GM23248 (cell line): ENCODE measurements at regions not wholly inside any gene's neighbourhood (a gene's known extent, or its start where the extent isn't known, plus 50 kb on each side); places are given as distances from the start of the nearest gene placed in this dataset.

Experiments
- DNase-seq: peaks from one replicate; pipeline ENCODE4 v3.0.0-alpha.2; 2015
- H2AFZ ChIP-seq: fragments of 200-600 bp; sonication (generic); 2 replicates; pipeline ENCODE4 v1.6.1; 2016; ENCODE audit warnings: antibody characterized with exemption
- H3F3A ChIP-seq: fragments of 200-600 bp; sonication (generic); 2 replicates; pipeline ENCODE4 v1.6.1; 2016; ENCODE audit warnings: mild to moderate bottlenecking, antibody characterized with exemption, mixed run types; ENCODE audit not compliant: insufficient read depth
- H3K27ac ChIP-seq: fragments of 200-600 bp; sonication (generic); 2 replicates; pipeline ENCODE4 v1.5.1; 2016; ENCODE audit warnings: mild to moderate bottlenecking
- H3K27me3 ChIP-seq: fragments of 200-600 bp; sonication (generic); replicated peaks from 2 replicates; pipeline ENCODE4 v1.6.1; 2016; ENCODE audit warnings: mild to moderate bottlenecking; ENCODE audit not compliant: insufficient read depth
- H3K36me3 ChIP-seq: fragments of 200-600 bp; sonication (generic); 2 replicates; pipeline ENCODE4 v1.6.1; 2016; ENCODE audit warnings: low read depth, mild to moderate bottlenecking
- H3K4me1 ChIP-seq: fragments of 200-600 bp; sonication (generic); 2 replicates; pipeline ENCODE4 v1.6.1; 2016; ENCODE audit warnings: mild to moderate bottlenecking; ENCODE audit not compliant: insufficient read depth
- H3K4me2 ChIP-seq: fragments of 200-600 bp; sonication (generic); one replicate; pipeline ENCODE4 v1.6.1; 2016; ENCODE audit warnings: mild to moderate bottlenecking; ENCODE audit not compliant: unreplicated experiment
- H3K4me3 ChIP-seq: fragments of 200-600 bp; sonication (generic); 2 replicates; pipeline ENCODE4 v1.5.1; 2016; ENCODE audit warnings: mild to moderate bottlenecking
- H3K79me2 ChIP-seq: fragments of 200-600 bp; sonication (generic); 2 replicates; pipeline ENCODE4 v1.6.1; 2016; ENCODE audit warnings: mild to moderate bottlenecking; ENCODE audit not compliant: insufficient read depth
- H3K9ac ChIP-seq: fragments of 200-600 bp; sonication (generic); 2 replicates; pipeline ENCODE4 v1.6.1; 2016; ENCODE audit warnings: mild to moderate bottlenecking
- H3K9me2 ChIP-seq: fragments of 200-600 bp; sonication (generic); 2 replicates; pipeline ENCODE4 v1.6.1; 2016; ENCODE audit warnings: mixed run types, mild to moderate bottlenecking, moderate library complexity; ENCODE audit not compliant: insufficient read depth
- H3K9me3 ChIP-seq: fragments of 200-600 bp; sonication (generic); one replicate; pipeline ENCODE4 v1.6.1; 2017; ENCODE audit warnings: low read depth
- H4K20me1 ChIP-seq: fragments of 200-600 bp; sonication (generic); 2 replicates; pipeline ENCODE4 v1.6.0; 2016; ENCODE audit not compliant: insufficient read depth
- EZH2 ChIP-seq: fragments of 200-600 bp; sonication (generic); IDR thresholded peaks from 2 replicates; pipeline ENCODE4 v1.6.1; 2018; ENCODE audit warnings: antibody characterized with exemption, mild to moderate bottlenecking; ENCODE audit not compliant: insufficient read depth, poor library complexity, severe bottlenecking
- EZH2phosphoT487 ChIP-seq: fragments of 200-600 bp; sonication (generic); IDR thresholded peaks from 2 replicates; pipeline ENCODE4 v1.6.1; 2018; ENCODE audit warnings: antibody characterized with exemption, moderate library complexity, mild to moderate bottlenecking, low read depth; ENCODE audit not compliant: insufficient read depth
- WGBS, 2 experiments: methylation state at CpG; one replicate each; pipeline ENCODE4 v1.1.6; 2015 to 2017; ENCODE audit warnings: low lambda C conversion rate in 2 of 2, low coverage in 1 of 2; ENCODE audit errors: missing lambda C conversion rate in 2 of 2; 5-methylcytosine and 5-hydroxymethylcytosine counted together
- in situ Hi-C: fragments of 300-500 bp; cut with MboI; formaldehyde crosslinking; loops from 2 replicates; pipeline ENCODE4 v1.15.0; 2020

DNA sequence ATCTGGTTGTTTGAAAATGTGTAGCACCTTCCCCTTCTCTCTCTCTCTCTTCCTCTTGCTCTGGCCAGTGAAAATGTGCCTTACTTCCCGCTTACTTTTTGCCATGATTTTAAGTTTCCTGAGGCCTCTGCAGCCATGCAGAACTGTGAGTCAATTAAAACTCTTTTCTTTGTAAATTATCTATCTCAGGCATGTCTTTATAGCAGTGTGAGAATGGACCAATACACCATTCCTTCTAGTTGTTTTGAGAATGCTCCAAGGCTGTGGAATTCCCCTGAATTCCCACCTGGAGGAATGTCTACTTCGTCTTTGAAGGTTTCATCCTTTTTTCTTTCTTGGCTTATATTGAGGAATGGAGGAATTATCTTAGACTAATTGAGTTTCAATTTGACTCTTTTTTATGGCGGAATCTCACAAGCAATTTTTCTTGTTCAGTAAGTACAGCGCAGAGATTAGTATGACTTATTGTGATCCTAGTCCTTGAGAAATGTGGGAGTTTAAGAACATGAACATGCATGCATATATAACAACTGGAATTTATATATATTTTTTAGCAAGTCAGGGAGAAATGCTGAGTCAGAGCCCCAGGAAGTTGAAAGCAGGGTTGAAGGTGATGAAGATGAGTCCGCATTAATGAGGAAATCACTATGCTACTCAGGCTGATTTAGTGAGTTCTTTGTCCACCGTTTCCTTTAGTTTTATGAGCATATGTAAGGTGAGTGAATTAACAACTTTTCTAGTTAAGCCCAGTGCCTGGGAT lies 488.1 kb upstream of the ADAMTS16 start:
- no peaks in the 10 kb centered on the region for H3K27me3 ChIP-seq
- in situ Hi-C loops: no loop called here
- H3K4me1 ChIP-seq: no peaks in the 10 kb centered on the region
- DNase-seq: no peak
- H3K4me2 ChIP-seq: no peak overlapping the region
- no peaks in the 10 kb centered on the region for H3K79me2 ChIP-seq
- TF ChIP-seq EZH2phosphoT487: no peak
- no peak for TF ChIP-seq EZH2
- H3K9me2 ChIP-seq: no peaks in the 10 kb centered on the region
- 45 to 47% methylated on average over 6 of the region's 6 CpGs for WGBS, 2 experiments
- no peak overlapping the region for H2AFZ ChIP-seq
- no peaks in the 10 kb centered on the region for H4K20me1 ChIP-seq
- no peak overlapping the region for H3K4me3 ChIP-seq
- no peaks in the 10 kb centered on the region for H3K36me3 ChIP-seq
- H3K9ac ChIP-seq: no peak overlapping the region
- H3F3A ChIP-seq: no peaks in the 10 kb centered on the region
- H3K27ac ChIP-seq: no peak overlapping the region
- no peaks in the 10 kb centered on the region for H3K9me3 ChIP-seq

DNA sequence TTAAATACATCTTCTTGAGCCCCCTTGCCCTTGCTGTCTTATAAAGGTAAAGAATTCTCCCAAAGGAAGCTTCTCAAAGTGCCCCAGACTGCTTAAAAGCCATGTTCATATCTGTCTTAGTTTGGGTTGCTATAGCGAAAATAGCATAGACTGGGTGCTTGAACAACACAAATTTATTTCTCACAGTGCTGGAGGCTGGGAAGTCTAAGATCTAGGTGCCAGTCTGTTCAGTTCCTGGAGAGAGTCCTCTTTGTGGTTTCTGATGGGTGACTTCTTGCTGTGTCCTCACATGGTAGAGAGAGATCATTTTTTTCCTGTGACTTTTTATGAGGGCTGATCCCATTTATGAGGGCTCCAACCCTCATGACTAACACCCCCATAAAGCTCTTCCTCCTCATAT lies 486.7 kb upstream of the ADAMTS16 start:
- in situ Hi-C loops: no loop called here
- Histone ChIP-seq H3K9me2 (no peaks in the 10 kb centered on the region), H3K4me1 (no peaks in the 10 kb centered on the region), H3K9ac (no peak overlapping the region), H3F3A (no peaks in the 10 kb centered on the region), H3K27ac (no peak overlapping the region), H3K27me3 (no peaks in the 10 kb centered on the region), H2AFZ (no peak overlapping the region), H3K9me3 (no peaks in the 10 kb centered on the region), H3K36me3 (no peaks in the 10 kb centered on the region), H3K4me3 (no peak overlapping the region), H3K4me2 (no peak overlapping the region), H3K79me2 (no peaks in the 10 kb centered on the region), H4K20me1 (no peaks in the 10 kb centered on the region)
- TF ChIP-seq EZH2phosphoT487 (no peak), EZH2 (no peak)
- 35 to 48% methylated on average over 1 of the region's 1 CpG for WGBS, 2 experiments
- DNase-seq: no peak

DNA sequence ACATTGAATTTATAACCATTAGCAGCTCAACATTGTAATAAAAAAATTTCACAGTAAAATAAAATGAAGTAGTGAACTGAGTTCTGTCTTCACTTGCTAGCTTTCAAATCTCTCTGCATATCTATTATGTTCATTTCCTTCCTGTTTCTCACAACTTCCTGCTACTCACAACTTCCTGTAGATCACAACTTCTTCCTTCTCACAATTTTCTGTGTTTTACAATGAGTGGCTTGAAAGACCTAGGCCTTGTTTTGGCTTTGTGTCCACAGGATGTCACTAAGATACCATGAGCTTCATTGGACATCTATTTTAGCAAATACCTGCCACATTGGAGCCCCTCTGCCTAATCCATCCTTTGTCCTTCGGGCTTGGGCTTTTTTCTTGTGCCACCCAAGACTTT lies 480.3 kb upstream of the ADAMTS16 start:
- no peak overlapping the region for H3K9ac ChIP-seq
- H3K36me3 ChIP-seq: no peaks in the 10 kb centered on the region
- H3K9me3 ChIP-seq: no peaks in the 10 kb centered on the region
- no peaks in the 10 kb centered on the region for H3K4me1 ChIP-seq
- no peak overlapping the region for H3K27ac ChIP-seq
- no peaks in the 10 kb centered on the region for H3K27me3 ChIP-seq
- no peak overlapping the region for H3K4me2 ChIP-seq
- no peak overlapping the region for H3K4me3 ChIP-seq
- DNase-seq: no peak
- H3F3A ChIP-seq: no peaks in the 10 kb centered on the region
- in situ Hi-C loops: no loop called here
- TF ChIP-seq EZH2phosphoT487 (no peak), EZH2 (no peak)
- no peaks in the 10 kb centered on the region for H4K20me1 ChIP-seq
- 11 to 29% methylated on average over 1 of the region's 1 CpG for WGBS, 2 experiments
- H3K79me2 ChIP-seq: no peaks in the 10 kb centered on the region
- no peaks in the 10 kb centered on the region for H3K9me2 ChIP-seq
- H2AFZ ChIP-seq: no peak overlapping the region

DNA sequence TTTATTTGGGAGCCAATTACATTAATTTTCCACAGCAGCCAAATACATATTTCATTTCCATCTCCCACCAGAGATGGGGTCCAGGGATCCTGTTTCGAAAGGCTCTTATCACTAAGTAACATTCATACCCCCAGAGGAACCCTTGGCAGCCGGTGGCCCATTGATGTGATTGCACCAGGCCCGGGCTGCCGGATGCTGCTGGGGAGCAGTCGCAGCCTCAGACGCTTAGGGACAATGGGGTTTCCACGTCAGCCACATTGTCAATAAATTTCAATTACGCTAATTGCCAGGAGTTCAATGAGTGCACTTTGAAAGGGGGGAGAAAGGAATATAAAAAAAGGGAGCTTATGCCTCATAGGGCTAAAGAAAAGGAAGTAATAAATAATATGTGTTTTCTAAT lies 478.8 kb upstream of the ADAMTS16 start:
- H3K4me1 ChIP-seq: no peaks in the 10 kb centered on the region
- H3K9ac ChIP-seq: no peak overlapping the region
- TF ChIP-seq EZH2 (no peak), EZH2phosphoT487 (no peak)
- in situ Hi-C loops: no loop called here
- H3K27ac ChIP-seq: no peak overlapping the region
- H3K27me3 ChIP-seq: no peaks in the 10 kb centered on the region
- 65 to 70% methylated on average over 8 of the region's 8 CpGs for WGBS, 2 experiments
- no peaks in the 10 kb centered on the region for H3K79me2 ChIP-seq
- H4K20me1 ChIP-seq: no peaks in the 10 kb centered on the region
- no peak for DNase-seq
- no peaks in the 10 kb centered on the region for H3F3A ChIP-seq
- H3K9me2 ChIP-seq: no peaks in the 10 kb centered on the region
- no peak overlapping the region for H3K4me3 ChIP-seq
- no peak overlapping the region for H2AFZ ChIP-seq
- no peak overlapping the region for H3K4me2 ChIP-seq
- H3K9me3 ChIP-seq: no peaks in the 10 kb centered on the region
- H3K36me3 ChIP-seq: no peaks in the 10 kb centered on the region
